ENCODE measurements at regions not wholly inside any gene's neighbourhood (a gene's known extent, or its start where the extent isn't known, plus 50 kb on each side); places are given as distances from the start of the nearest gene placed in this dataset.

- no peaks in the 10 kb centered on the region for H3K9me3 ChIP-seq (ENCODE audit: insufficient read depth, low read length, severe bottlenecking)
- H3K9ac ChIP-seq (ENCODE audit: low read depth, low read length): no peak overlapping the region
- H3K79me2 ChIP-seq (ENCODE audit: insufficient read depth, low read length): no peaks in the 10 kb centered on the region
- no peak overlapping the region for H2AFZ ChIP-seq (ENCODE audit: low read depth, low read length)
- no peaks in the 10 kb centered on the region for H3K4me1 ChIP-seq (ENCODE audit: insufficient read depth, low read length)
- 0 out of 2 replicates have a peak, but pooled peaks cover 6% of the 10 kb centered on the region for H4K20me1 ChIP-seq (ENCODE audit: insufficient read depth, low read length)
- no peaks in the 10 kb centered on the region for H3K36me3 ChIP-seq (ENCODE audit: insufficient read depth, low read length)
- no peak overlapping the region for H3K4me3 ChIP-seq (ENCODE audit: low read depth in 1 of 2, low read length in 2 of 2)
- TF ChIP-seq CTCF (IDR thresholded peaks at IDR 0.05; ENCODE audit: borderline replicate concordance, extremely low read depth, low read length, poor library complexity, severe bottlenecking) (no peak), EZH2 (IDR thresholded peaks at IDR 0.05; ENCODE audit: borderline replicate concordance, low read depth, low read length, severe bottlenecking) (no peak)
- ATAC-seq (ENCODE audit: insufficient read depth, low read depth) (no peak), DNase-seq (no peak)
- no peak overlapping the region for H3K4me2 ChIP-seq (ENCODE audit: insufficient read depth, low read length)
- peaks cover 8% of the 10 kb centered on the region for H3K27me3 ChIP-seq (ENCODE audit: insufficient read depth, low read length, poor library complexity)
- no peak overlapping the region for H3K27ac ChIP-seq (ENCODE audit: low read length)
Measured at GRCh38 chr10:71081912-71082311, 130.5 kb upstream of the UNC5B start.

GRCh38 chr10:71082960-71083715 lies 129.2 kb upstream of the UNC5B start:
- DNase-seq: no peak
- TF ChIP-seq EZH2 (IDR thresholded peaks at IDR 0.05; ENCODE audit: borderline replicate concordance, low read depth, low read length, severe bottlenecking) (no peak), CTCF (IDR thresholded peaks at IDR 0.05; ENCODE audit: borderline replicate concordance, extremely low read depth, low read length, poor library complexity, severe bottlenecking) (no peak)

GRCh38 chr10:71083716-71083975 lies 128.7 kb upstream of the UNC5B start:
- H3K27me3 ChIP-seq (ENCODE audit: insufficient read depth, low read length, poor library complexity): peaks cover 8% of the 10 kb centered on the region
- H3K4me2 ChIP-seq (ENCODE audit: insufficient read depth, low read length): no peak overlapping the region
- no peak overlapping the region for H3K9ac ChIP-seq (ENCODE audit: low read depth, low read length)
- no peak for DNase-seq
- H4K20me1 ChIP-seq (ENCODE audit: insufficient read depth, low read length): 0 out of 2 replicates have a peak, but pooled peaks cover 5% of the 10 kb centered on the region
- H3K4me1 ChIP-seq (ENCODE audit: insufficient read depth, low read length): no peaks in the 10 kb centered on the region
- H3K79me2 ChIP-seq (ENCODE audit: insufficient read depth, low read length): no peaks in the 10 kb centered on the region
- TF ChIP-seq EZH2 (IDR thresholded peaks at IDR 0.05; ENCODE audit: borderline replicate concordance, low read depth, low read length, severe bottlenecking) (no peak), CTCF (IDR thresholded peaks at IDR 0.05; ENCODE audit: borderline replicate concordance, extremely low read depth, low read length, poor library complexity, severe bottlenecking) (no peak)
- no peak overlapping the region for H2AFZ ChIP-seq (ENCODE audit: low read depth, low read length)
- H3K9me3 ChIP-seq (ENCODE audit: insufficient read depth, low read length, severe bottlenecking): no peaks in the 10 kb centered on the region
- no peak overlapping the region for H3K27ac ChIP-seq (ENCODE audit: low read length)
- no peaks in the 10 kb centered on the region for H3K36me3 ChIP-seq (ENCODE audit: insufficient read depth, low read length)
- H3K4me3 ChIP-seq (ENCODE audit: low read depth in 1 of 2, low read length in 2 of 2): no peak overlapping the region
- ATAC-seq (ENCODE audit: insufficient read depth, low read depth): no peak

More at GRCh38 chr10:71082960-71083715, 129.2 kb upstream of the UNC5B start:
- H3K27me3 ChIP-seq (ENCODE audit: insufficient read depth, low read length, poor library complexity): peaks cover 8% of the 10 kb centered on the region
- H3K9ac ChIP-seq (ENCODE audit: low read depth, low read length): no peak overlapping the region
- 0 out of 2 replicates have a peak, but pooled peaks cover 6% of the 10 kb centered on the region for H4K20me1 ChIP-seq (ENCODE audit: insufficient read depth, low read length)
- H3K4me3 ChIP-seq (ENCODE audit: low read depth in 1 of 2, low read length in 2 of 2): no peak overlapping the region
- H3K4me2 ChIP-seq (ENCODE audit: insufficient read depth, low read length): no peak overlapping the region
- no peaks in the 10 kb centered on the region for H3K79me2 ChIP-seq (ENCODE audit: insufficient read depth, low read length)
- no peaks in the 10 kb centered on the region for H3K9me3 ChIP-seq (ENCODE audit: insufficient read depth, low read length, severe bottlenecking)
- no peaks in the 10 kb centered on the region for H3K36me3 ChIP-seq (ENCODE audit: insufficient read depth, low read length)
- no peak for ATAC-seq (ENCODE audit: insufficient read depth, low read depth)
- H3K27ac ChIP-seq (ENCODE audit: low read length): no peak overlapping the region
- no peaks in the 10 kb centered on the region for H3K4me1 ChIP-seq (ENCODE audit: insufficient read depth, low read length)
- H2AFZ ChIP-seq (ENCODE audit: low read depth, low read length): no peak overlapping the region
